Heart left ventricle (tissue), 16 donors: ENCODE measurements at regions not wholly inside any gene's neighbourhood (a gene's known extent, or its start where the extent isn't known, plus 50 kb on each side); places are given as distances from the start of the nearest gene placed in this dataset.

Source experiments
- ATAC-seq, 4 donors: fragments of 200-7000 bp; cut with Tn5 transposase; one replicate each; pipeline ENCODE4 v1.9.1; 2020 to 2022; ENCODE audit warnings: moderate library complexity in 4 of 4, mild to moderate bottlenecking in 3 of 4, moderate number of reproducible peaks in 1 of 4
- DNase-seq, 5 donors: peaks; one replicate each; pipeline ENCODE4 v3.0.0-alpha.2; 2020
- H3K27ac ChIP-seq, 12 donors: fragments of 200-600 bp; sonication (generic) in 4 of 12; one replicate each; pipeline versions ENCODE4 v1.5.0 to v1.8.0; 2016 to 2022; ENCODE audit warnings: mild to moderate bottlenecking in 2 of 12
- H3K27me3 ChIP-seq, 9 donors: fragments of 200-600 bp; sonication (generic) in 2 of 9; one replicate each; pipeline versions ENCODE4 v1.5.1 to v1.8.0; 2016 to 2022; ENCODE audit warnings: mild to moderate bottlenecking in 3 of 9
- H3K36me3 ChIP-seq, 9 donors: fragments of 200-600 bp; sonication (generic) in 2 of 9; one replicate each; pipeline versions ENCODE4 v1.5.0 to v1.8.0; 2018 to 2022; ENCODE audit warnings: mild to moderate bottlenecking in 2 of 9
- H3K4me1 ChIP-seq, 12 donors: fragments of 200-600 bp; sonication (generic) in 4 of 12; one replicate each; pipeline versions ENCODE4 v1.5.0 to v1.8.0; 2016 to 2022; ENCODE audit warnings: mild to moderate bottlenecking in 3 of 12
- H3K4me3 ChIP-seq, 12 donors: fragments of 200-600 bp; sonication (generic) in 4 of 12; one replicate each; pipeline versions ENCODE4 v1.5.0 to v1.8.0; 2017 to 2022; ENCODE audit warnings: mild to moderate bottlenecking in 9 of 12, moderate library complexity in 4 of 12
- H3K9me3 ChIP-seq, 12 donors: fragments of 200-600 bp; sonication (generic) in 4 of 12; one replicate each; pipeline versions ENCODE4 v1.5.0 to v1.8.0; 2016 to 2022; ENCODE audit warnings: mild to moderate bottlenecking in 1 of 12
- CTCF ChIP-seq, 12 donors: fragments of 200-600 bp; sonication (generic) in 4 of 12; IDR thresholded peaks; one replicate each; pipeline versions ENCODE4 v1.5.0 to v1.8.0; 2018 to 2022; ENCODE audit warnings: antibody characterized with exemption in 12 of 12, mild to moderate bottlenecking in 5 of 12
- POLR2A ChIP-seq, 2 donors: fragments of 450-650 bp; IDR thresholded peaks; one replicate each; pipeline ENCODE4 v1.6.1; 2017; ENCODE audit warnings: antibody characterized with exemption in 2 of 2, mild to moderate bottlenecking in 2 of 2, moderate library complexity in 2 of 2
- WGBS, 4 donors: extraction: QIAGEN DNeasy Blood & Tissue Kit in 2 of 4; methylation state at CpG; one replicate each; pipeline versions ENCODE4 v1.1.5 to v1.1.7; 2013 to 2018; 5-methylcytosine and 5-hydroxymethylcytosine counted together
- intact Hi-C, 10 donors: fragments of 100-400 bp; cut with DNase I; formaldehyde crosslinking; loops; one replicate each; pipeline versions ENCODE4 v1.11.1 to v1.14.2; 2022
- donor health status: ischemic (EF 13 %, LVEDD 7.1; RV severe dilation, severe dysfunction).
- donor health status: healthy with polysubstance abuse.
- donor health status: DM: no; HTN: yes; CAD: no.
- donor health status: DM: no; HTN: no; CAD: no.
- donor health status: ischemic (EF 25% LVEDD 6.9; RV normal size, moderate dysfunction).
- donor health status: ischemic (EF 25% LVEDD 5.7; RV mildly dilated, moderate dysfunction).
- donor health status: healthy.
- donor health status: DM: yes; HTN: yes; CAD: no.
- donor health status: ischemic (EF 35%, LVEDD 5.7; RV mildly dilated, moderate dysfunction).
- donor health status: nonischemic (EF 11% LVEDD 7.7; RV severe dilation, severe dysfunction).
- donor health status: DM: yes; HTN: yes; CAD: no.
- donor health status: PGD.
- donor health status: ischemic (EF 29% LVEDD 5.4; RV normal size, mild dysfunction).
- donor health status: nonischemic (EF 23%, LVEDD 6.1; RV moderate dilation, normal function).

GRCh38 chr2:57868619-57869139, 177.9 kb upstream of the VRK2 start:
- Histone ChIP-seq H3K4me3 (no peak overlapping the region), H3K9me3 (no peaks in the 10 kb centered on the region), H3K27me3 (no peaks in the 10 kb centered on the region), H3K27ac (no peak overlapping the region), H3K36me3 (no peaks in the 10 kb centered on the region), H3K4me1 (no peaks in the 10 kb centered on the region)
- DNase-seq (no peak), ATAC-seq (no peak)
- intact Hi-C loops: no loop called here
- no peak for TF ChIP-seq POLR2A (IDR thresholded peaks at IDR 0.05)
- TF ChIP-seq CTCF (IDR thresholded peaks at IDR 0.05): no peak

- intact Hi-C loops: no loop called here
- WGBS, 4 donors: 78 to 83% (median 82%) methylated on average over 12 of the region's 12 CpGs
Observed at GRCh38 chr2:57869758-57870344, 176.8 kb upstream of the VRK2 start.

GRCh38 chr2:57876313-57876712, 170.3 kb upstream of the VRK2 start:
- DNase-seq (no peak), ATAC-seq (no peak)
- H3K27me3 ChIP-seq: no peaks in the 10 kb centered on the region
- no peaks in the 10 kb centered on the region for H3K36me3 ChIP-seq
- TF ChIP-seq POLR2A (IDR thresholded peaks at IDR 0.05): no peak
- TF ChIP-seq CTCF (IDR thresholded peaks at IDR 0.05): no peak
- no peaks in the 10 kb centered on the region for H3K4me1 ChIP-seq
- intact Hi-C loops: no loop called here
- H3K4me3 ChIP-seq: no peak overlapping the region
- H3K27ac ChIP-seq: no peak overlapping the region
- no peaks in the 10 kb centered on the region for H3K9me3 ChIP-seq

More at GRCh38 chr2:57869758-57870344, 176.8 kb upstream of the VRK2 start:
- no peak for ATAC-seq
- H3K4me3 ChIP-seq: no peak overlapping the region
- no peaks in the 10 kb centered on the region for H3K9me3 ChIP-seq
- no peak for TF ChIP-seq CTCF (IDR thresholded peaks at IDR 0.05)
- TF ChIP-seq POLR2A (IDR thresholded peaks at IDR 0.05): no peak
- H3K4me1 ChIP-seq: no peaks in the 10 kb centered on the region
- DNase-seq: no peak
- H3K27ac ChIP-seq: no peak overlapping the region
- no peaks in the 10 kb centered on the region for H3K36me3 ChIP-seq
- H3K27me3 ChIP-seq: no peaks in the 10 kb centered on the region

GRCh38 chr2:57877811-57878170, 168.8 kb upstream of the VRK2 start:
- Histone ChIP-seq H3K27ac (no peak overlapping the region), H3K4me3 (no peak overlapping the region), H3K9me3 (no peaks in the 10 kb centered on the region), H3K4me1 (no peaks in the 10 kb centered on the region), H3K27me3 (no peaks in the 10 kb centered on the region), H3K36me3 (no peaks in the 10 kb centered on the region)
- intact Hi-C loops: no loop called here
- ATAC-seq: no peak
- DNase-seq: no peak
- no peak for TF ChIP-seq CTCF (IDR thresholded peaks at IDR 0.05)
- TF ChIP-seq POLR2A (IDR thresholded peaks at IDR 0.05): no peak
